ENCODE measurements at regions not wholly inside any gene's neighbourhood (a gene's known extent, or its start where the extent isn't known, plus 50 kb on each side); places are given as distances from the start of the nearest gene placed in this dataset.

DNA sequence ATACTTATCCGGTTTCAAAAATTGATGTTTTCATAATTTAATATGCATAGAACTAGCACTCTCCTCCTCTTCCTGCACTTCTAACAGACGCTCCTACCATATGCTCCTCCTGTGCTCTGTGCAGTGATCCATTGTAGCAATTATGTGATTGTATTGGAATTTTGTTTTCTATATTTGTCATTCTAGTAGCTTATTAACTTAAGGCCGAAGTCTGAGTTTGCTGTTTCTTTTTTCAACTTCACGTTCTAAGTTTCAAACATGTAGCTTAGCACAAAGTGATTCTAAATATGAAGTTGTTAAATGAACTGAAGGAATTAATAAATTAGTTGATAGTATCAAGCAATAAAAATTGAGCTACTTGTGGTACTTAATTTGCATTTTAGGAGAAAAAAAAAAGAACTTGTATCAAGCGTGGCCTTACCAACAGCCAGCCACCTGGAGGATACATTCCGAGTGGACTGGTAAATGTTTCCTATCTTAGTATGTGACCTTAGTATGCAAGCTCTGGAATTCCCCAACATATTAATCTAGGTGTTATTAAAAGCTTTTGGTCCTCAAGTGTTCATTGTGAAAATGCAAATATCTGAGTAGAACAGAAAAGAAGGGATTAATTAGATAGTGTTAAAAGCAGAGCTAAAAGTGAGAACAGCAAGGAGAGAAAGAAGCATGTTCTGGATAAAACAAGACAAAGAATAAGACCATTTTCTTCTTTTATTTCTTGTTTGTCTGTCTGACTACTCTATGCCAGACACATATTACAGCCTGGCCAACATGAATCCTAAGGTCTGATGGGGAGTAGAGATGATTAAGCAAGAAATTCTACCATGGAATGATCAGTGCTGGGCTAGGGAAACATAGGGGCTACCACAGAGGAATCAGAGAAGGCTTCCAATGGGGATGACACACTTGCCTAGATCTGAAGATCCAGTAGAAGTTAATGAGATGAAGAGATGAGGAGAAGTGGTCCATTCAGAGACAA, 290.4 kb upstream of the MON1B start:
- Histone ChIP-seq H3K4me3 (no peak overlapping the region), H3K36me3 (no peaks in the 10 kb centered on the region), H3K9ac (ENCODE audit: low read depth in 2 of 2, low read length in 2 of 2) (no peak overlapping the region), H3K4me1 (no peaks in the 10 kb centered on the region), H3K9me3 (no peaks in the 10 kb centered on the region), H3K27ac (no peak overlapping the region), H3K27me3 (no peaks in the 10 kb centered on the region)
- no peak for DNase-seq
- intact Hi-C loops (cut with DNase I): no loop called here
- TF ChIP-seq, protein P1, sequence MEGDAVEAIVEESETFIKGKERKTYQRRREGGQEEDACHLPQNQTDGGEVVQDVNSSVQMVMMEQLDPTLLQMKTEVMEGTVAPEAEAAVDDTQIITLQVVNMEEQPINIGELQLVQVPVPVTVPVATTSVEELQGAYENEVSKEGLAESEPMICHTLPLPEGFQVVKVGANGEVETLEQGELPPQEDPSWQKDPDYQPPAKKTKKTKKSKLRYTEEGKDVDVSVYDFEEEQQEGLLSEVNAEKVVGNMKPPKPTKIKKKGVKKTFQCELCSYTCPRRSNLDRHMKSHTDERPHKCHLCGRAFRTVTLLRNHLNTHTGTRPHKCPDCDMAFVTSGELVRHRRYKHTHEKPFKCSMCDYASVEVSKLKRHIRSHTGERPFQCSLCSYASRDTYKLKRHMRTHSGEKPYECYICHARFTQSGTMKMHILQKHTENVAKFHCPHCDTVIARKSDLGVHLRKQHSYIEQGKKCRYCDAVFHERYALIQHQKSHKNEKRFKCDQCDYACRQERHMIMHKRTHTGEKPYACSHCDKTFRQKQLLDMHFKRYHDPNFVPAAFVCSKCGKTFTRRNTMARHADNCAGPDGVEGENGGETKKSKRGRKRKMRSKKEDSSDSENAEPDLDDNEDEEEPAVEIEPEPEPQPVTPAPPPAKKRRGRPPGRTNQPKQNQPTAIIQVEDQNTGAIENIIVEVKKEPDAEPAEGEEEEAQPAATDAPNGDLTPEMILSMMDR (IDR thresholded peaks at IDR 0.05): no peak

GRCh38 chr16:76906552-76906951, 284.4 kb upstream of the MON1B start:
- Histone ChIP-seq H3K27ac (no peak overlapping the region), H3K36me3 (no peaks in the 10 kb centered on the region), H3K9ac (ENCODE audit: low read depth in 2 of 2, low read length in 2 of 2) (no peak overlapping the region), H3K4me3 (no peak overlapping the region), H3K27me3 (no peaks in the 10 kb centered on the region), H3K9me3 (peaks cover 5% of the 10 kb centered on the region), H3K4me1 (no peaks in the 10 kb centered on the region)
- TF ChIP-seq, protein P1 (IDR thresholded peaks at IDR 0.05): no peak
- intact Hi-C loops (cut with DNase I): no loop called here
- no peak for DNase-seq

DNA sequence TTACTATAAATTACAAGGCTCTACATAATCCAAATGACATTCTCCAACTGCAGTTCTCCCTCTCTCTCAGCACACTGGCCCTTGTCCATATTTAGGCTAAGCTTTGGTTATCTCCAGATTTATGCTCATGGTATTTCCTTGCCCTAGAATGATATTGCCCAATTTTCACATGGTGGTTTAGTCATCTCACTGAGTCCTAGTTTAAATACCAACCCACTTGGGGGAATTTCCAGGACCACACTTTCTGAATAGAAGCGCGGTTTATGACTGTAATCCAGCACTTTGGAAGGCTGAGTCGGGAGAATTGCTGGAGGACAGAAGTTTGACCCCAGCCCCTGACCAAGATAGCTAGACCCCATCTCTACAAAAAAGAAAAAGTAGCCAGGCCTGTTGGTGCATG, 280.1 kb upstream of the MON1B start:
- intact Hi-C loops (cut with DNase I): no loop called here
- Histone ChIP-seq H3K9me3 (peaks cover 5% of the 10 kb centered on the region), H3K36me3 (no peaks in the 10 kb centered on the region), H3K4me3 (no peak overlapping the region), H3K4me1 (no peaks in the 10 kb centered on the region), H3K27me3 (no peaks in the 10 kb centered on the region), H3K9ac (ENCODE audit: low read depth in 2 of 2, low read length in 2 of 2) (no peak overlapping the region), H3K27ac (no peak overlapping the region)
- TF ChIP-seq, protein P1 (IDR thresholded peaks at IDR 0.05): no peak
- no peak for DNase-seq

DNA sequence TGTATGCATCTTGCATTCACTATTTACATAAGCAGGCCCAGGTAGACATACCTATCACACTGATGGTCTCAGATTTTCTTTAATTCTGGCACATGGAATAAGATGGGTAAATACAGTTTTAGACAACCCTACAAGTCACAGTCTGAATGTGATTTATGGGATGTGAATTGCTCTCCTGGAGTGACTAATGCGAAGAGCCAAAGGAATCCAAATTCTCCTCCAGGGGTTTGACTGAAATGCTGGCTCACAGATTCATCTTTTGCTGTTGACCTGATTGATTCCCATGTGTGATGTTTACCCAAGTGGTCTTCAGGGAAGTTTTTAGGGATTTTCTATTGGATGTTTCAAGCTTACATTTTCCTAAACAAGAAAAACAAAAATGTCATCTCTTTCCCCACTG, 277.9 kb upstream of the MON1B start:
- no peaks in the 10 kb centered on the region for H3K4me1 ChIP-seq
- no peaks in the 10 kb centered on the region for H3K36me3 ChIP-seq
- no peak overlapping the region for H3K4me3 ChIP-seq
- H3K27ac ChIP-seq: no peak overlapping the region
- H3K9ac ChIP-seq (ENCODE audit: low read depth in 2 of 2, low read length in 2 of 2): no peak overlapping the region
- no peak for DNase-seq
- intact Hi-C loops (cut with DNase I): no loop called here
- no peaks in the 10 kb centered on the region for H3K27me3 ChIP-seq
- TF ChIP-seq, protein P1 (IDR thresholded peaks at IDR 0.05): no peak
- H3K9me3 ChIP-seq: peaks cover 5% of the 10 kb centered on the region

DNA sequence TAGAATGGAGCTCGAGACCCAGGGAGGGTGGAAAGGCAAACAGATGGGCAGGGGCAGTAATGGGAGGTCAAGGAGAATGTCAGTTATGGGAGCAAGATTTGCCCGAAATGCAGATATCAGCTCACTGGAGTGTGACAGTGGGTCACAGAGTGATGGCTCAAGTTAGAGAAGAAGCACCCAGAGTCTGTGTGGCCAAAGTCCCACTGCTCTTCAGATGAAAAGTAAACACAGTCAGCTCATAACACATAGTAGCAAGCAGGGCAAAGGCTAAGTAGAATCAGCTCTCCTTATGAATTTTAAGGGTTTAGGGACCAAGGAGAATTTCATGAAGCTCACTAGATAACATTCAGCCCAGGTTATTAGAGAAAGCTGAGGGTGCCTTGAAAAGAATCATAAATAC, 264.9 kb upstream of the MON1B start:
- intact Hi-C loops (cut with DNase I): no loop called here
- Histone ChIP-seq H3K9ac (ENCODE audit: low read depth in 2 of 2, low read length in 2 of 2) (no peak overlapping the region), H3K36me3 (no peaks in the 10 kb centered on the region), H3K27ac (no peak overlapping the region), H3K27me3 (no peaks in the 10 kb centered on the region), H3K4me1 (no peaks in the 10 kb centered on the region), H3K9me3 (no peaks in the 10 kb centered on the region), H3K4me3 (no peak overlapping the region)
- TF ChIP-seq, protein P1 (IDR thresholded peaks at IDR 0.05): no peak
- no peak for DNase-seq

Measured in colonic mucosa (tissue), 4 donors.